Sigmoid colon (tissue), 3 donors: ENCODE measurements at regions not wholly inside any gene's neighbourhood (a gene's known extent, or its start where the extent isn't known, plus 50 kb on each side); places are given as distances from the start of the nearest gene placed in this dataset.

Experiments used
- POLR2A ChIP-seq, 2 donors: fragments of 450-650 bp; IDR thresholded peaks; one replicate each; pipeline ENCODE4 v1.6.1; 2016; ENCODE audit warnings: antibody characterized with exemption in 2 of 2, mild to moderate bottlenecking in 2 of 2, moderate library complexity in 2 of 2
- TF ChIP-seq, protein P1 (sequence below), 4 experiments: fragments of 450-650 bp in 3 of 4; fragments of 200-600 bp in 1 of 4; IDR thresholded peaks; one replicate each; pipeline ENCODE4 v1.5.1; 2016 to 2019; ENCODE audit warnings: antibody characterized with exemption in 4 of 4, mild to moderate bottlenecking in 3 of 4, moderate library complexity in 2 of 4

DNA sequence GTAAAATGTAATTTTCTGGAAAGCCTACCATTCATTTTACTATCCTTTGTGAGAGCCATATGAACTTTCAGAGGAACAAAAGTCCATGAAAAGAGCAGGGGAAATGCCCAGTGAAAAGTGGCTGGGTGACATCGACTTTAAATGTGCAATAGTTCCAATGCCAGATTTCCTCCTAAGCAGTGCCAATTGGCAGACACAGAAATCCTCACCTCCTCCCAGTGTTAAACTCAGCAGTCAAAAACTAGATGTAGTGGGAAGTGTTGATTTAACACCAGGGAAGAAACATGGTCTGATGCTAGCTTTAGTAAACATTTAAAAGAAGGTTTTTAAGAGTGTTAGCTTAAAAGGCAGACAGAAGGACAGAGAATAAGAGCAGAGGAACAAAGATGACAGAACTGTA, 2055.2 kb downstream of the MAT2B start:
- TF ChIP-seq, protein P1, sequence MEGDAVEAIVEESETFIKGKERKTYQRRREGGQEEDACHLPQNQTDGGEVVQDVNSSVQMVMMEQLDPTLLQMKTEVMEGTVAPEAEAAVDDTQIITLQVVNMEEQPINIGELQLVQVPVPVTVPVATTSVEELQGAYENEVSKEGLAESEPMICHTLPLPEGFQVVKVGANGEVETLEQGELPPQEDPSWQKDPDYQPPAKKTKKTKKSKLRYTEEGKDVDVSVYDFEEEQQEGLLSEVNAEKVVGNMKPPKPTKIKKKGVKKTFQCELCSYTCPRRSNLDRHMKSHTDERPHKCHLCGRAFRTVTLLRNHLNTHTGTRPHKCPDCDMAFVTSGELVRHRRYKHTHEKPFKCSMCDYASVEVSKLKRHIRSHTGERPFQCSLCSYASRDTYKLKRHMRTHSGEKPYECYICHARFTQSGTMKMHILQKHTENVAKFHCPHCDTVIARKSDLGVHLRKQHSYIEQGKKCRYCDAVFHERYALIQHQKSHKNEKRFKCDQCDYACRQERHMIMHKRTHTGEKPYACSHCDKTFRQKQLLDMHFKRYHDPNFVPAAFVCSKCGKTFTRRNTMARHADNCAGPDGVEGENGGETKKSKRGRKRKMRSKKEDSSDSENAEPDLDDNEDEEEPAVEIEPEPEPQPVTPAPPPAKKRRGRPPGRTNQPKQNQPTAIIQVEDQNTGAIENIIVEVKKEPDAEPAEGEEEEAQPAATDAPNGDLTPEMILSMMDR (IDR thresholded peaks at IDR 0.05) = no peak
- no peak for TF ChIP-seq POLR2A (IDR thresholded peaks at IDR 0.05)
